HEK293 (cell line): ENCODE measurements at regions not wholly inside any gene's neighbourhood (a gene's known extent, or its start where the extent isn't known, plus 50 kb on each side); places are given as distances from the start of the nearest gene placed in this dataset.
"Not testable (repeated sequence)": the region's sequence is repeated elsewhere in the genome, so short reads cannot be mapped to it uniquely, and the experiment has no call there.

Source experiments
- ZBTB7A ChIP-seq: fragments of 450-650 bp; formaldehyde crosslinking; IDR thresholded peaks from 2 replicates; pipeline ENCODE4 v1.5.1; 2016; ENCODE audit warnings: low read depth, missing biosample characterization, missing genetic modification characterization
- TF ChIP-seq, protein P1 (sequence below): fragments of 450-650 bp; formaldehyde crosslinking; IDR thresholded peaks from 2 replicates; pipeline ENCODE4 v1.5.1; 2016; ENCODE audit warnings: missing biosample characterization, missing genetic modification characterization
- TF ChIP-seq, protein P2 (sequence below): fragments of 450-650 bp; formaldehyde crosslinking; IDR thresholded peaks from 2 replicates; pipeline ENCODE4 v1.5.1; 2016; ENCODE audit warnings: missing biosample characterization, missing genetic modification characterization, low read depth

DNA sequence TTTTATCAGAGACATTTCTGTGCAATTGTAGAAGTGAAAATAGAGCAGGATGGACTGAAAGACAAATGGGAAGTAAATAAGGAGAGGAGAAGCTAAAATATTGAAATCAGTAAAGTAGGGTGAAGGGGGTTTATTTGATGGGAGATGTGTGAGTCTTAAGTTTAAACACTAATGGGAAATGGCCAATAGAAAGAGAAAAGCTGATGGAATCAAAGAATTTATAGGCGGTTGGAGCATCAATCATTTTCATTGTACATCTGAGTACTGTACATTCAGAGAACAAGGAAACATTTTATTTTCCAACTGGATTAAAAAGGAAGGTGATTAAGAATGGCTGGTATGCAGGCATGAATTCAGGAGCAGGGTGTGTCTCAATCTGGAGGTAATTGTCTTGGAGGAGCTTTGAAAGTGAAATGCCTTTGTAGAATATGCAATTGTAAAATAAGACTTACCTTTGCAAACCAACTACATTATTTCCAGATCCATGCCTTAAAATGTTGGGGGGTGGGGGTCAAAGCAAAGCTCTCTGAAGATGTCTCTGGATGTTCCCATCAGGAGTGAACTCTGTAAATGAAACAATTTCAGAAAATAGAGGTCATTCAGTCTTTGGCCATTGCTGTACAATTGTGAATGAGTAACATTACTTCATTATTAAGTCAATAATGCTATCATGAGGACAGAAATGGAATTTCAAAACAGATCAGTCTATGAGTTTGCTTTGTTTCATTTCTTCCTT is 227.4 kb downstream of the SPATA31A1 start:
- TF ChIP-seq, protein P1, sequence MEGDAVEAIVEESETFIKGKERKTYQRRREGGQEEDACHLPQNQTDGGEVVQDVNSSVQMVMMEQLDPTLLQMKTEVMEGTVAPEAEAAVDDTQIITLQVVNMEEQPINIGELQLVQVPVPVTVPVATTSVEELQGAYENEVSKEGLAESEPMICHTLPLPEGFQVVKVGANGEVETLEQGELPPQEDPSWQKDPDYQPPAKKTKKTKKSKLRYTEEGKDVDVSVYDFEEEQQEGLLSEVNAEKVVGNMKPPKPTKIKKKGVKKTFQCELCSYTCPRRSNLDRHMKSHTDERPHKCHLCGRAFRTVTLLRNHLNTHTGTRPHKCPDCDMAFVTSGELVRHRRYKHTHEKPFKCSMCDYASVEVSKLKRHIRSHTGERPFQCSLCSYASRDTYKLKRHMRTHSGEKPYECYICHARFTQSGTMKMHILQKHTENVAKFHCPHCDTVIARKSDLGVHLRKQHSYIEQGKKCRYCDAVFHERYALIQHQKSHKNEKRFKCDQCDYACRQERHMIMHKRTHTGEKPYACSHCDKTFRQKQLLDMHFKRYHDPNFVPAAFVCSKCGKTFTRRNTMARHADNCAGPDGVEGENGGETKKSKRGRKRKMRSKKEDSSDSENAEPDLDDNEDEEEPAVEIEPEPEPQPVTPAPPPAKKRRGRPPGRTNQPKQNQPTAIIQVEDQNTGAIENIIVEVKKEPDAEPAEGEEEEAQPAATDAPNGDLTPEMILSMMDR (tag by site-specific recombination), result not testable (repeated sequence)
- TF ChIP-seq ZBTB7A, result not testable (repeated sequence)
- TF ChIP-seq, protein P2, sequence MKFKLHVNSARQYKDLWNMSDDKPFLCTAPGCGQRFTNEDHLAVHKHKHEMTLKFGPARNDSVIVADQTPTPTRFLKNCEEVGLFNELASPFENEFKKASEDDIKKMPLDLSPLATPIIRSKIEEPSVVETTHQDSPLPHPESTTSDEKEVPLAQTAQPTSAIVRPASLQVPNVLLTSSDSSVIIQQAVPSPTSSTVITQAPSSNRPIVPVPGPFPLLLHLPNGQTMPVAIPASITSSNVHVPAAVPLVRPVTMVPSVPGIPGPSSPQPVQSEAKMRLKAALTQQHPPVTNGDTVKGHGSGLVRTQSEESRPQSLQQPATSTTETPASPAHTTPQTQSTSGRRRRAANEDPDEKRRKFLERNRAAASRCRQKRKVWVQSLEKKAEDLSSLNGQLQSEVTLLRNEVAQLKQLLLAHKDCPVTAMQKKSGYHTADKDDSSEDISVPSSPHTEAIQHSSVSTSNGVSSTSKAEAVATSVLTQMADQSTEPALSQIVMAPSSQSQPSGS (tag by site-specific recombination), result not testable (repeated sequence)
